SK-N-SH (cell line): ENCODE measurements at regions not wholly inside any gene's neighbourhood (a gene's known extent, or its start where the extent isn't known, plus 50 kb on each side); places are given as distances from the start of the nearest gene placed in this dataset.

ENCODE experiments used
- CTCF ChIA-PET: fragments of 300-600, 350-600 bp; formaldehyde crosslinking; extraction: SDS; loops from one replicate; lab custom pipeline; 2021; lab: Yijun Ruan, JAX
- POLR2A ChIA-PET: fragments of 350-600 bp; sonication (Branson Sonifier 250); formaldehyde crosslinking; extraction: SDS; loops from one replicate; lab custom pipeline; 2020; ENCODE audit warnings: antibody characterized with exemption, inconsistent platforms; lab: Yijun Ruan, JAX
- DNase-seq: peaks from one replicate; pipeline ENCODE4 v3.0.0; 2012
- H2AFZ ChIP-seq: fragments of 200-600 bp; sonication (generic); 2 replicates; pipeline ENCODE4 v1.8.1; 2016; ENCODE audit warnings: antibody characterized with exemption, mild to moderate bottlenecking, low read depth
- H3F3A ChIP-seq: fragments of 200-600 bp; sonication (generic); replicated peaks from 2 replicates; pipeline ENCODE3; 2016; ENCODE audit warnings: antibody characterized with exemption, mild to moderate bottlenecking; ENCODE audit not compliant: insufficient read depth
- H3K27ac ChIP-seq, 2 experiments: fragments of 200-500 bp in 1 of 2; fragments of 200-600 bp in 1 of 2; sonication (Bioruptor generic) in 1 of 2; sonication (generic), shearing (Covaris generic) in 1 of 2; 2 replicates each; pipeline versions ENCODE4 v1.5.1 to v1.6.1; 2014 to 2016; ENCODE audit warnings: low read depth in 2 of 2, inconsistent platforms in 1 of 2, low read length in 1 of 2, mild to moderate bottlenecking in 1 of 2, mixed read lengths in 1 of 2
- H3K27me3 ChIP-seq: fragments of 200-600 bp; sonication (generic), shearing (Covaris generic); 2 replicates; pipeline ENCODE4 v1.6.1; 2016; ENCODE audit warnings: mixed run types; ENCODE audit not compliant: insufficient read depth
- H3K36me3 ChIP-seq, 2 experiments: fragments of 200-500 bp in 1 of 2; fragments of 200-600 bp in 1 of 2; sonication (Bioruptor generic) in 1 of 2; sonication (generic) in 1 of 2; replicated peaks in 1 of 2; 2 replicates each; pipeline versions ENCODE3 to v1.5.1; 2014 to 2016; ENCODE audit warnings: low read length in 1 of 2, mild to moderate bottlenecking in 1 of 2; ENCODE audit not compliant: insufficient read depth in 2 of 2, control insufficient read depth in 1 of 2
- H3K4me1 ChIP-seq, 2 experiments: fragments of 200-500 bp in 1 of 2; fragments of 200-600 bp in 1 of 2; sonication (Bioruptor generic) in 1 of 2; sonication (generic), shearing (Covaris generic) in 1 of 2; 2 replicates each; pipeline versions ENCODE4 v1.5.1 to v1.6.1; 2014 to 2016; ENCODE audit warnings: low read depth in 1 of 2, low read length in 1 of 2, mixed run types in 1 of 2; ENCODE audit not compliant: insufficient read depth in 2 of 2, control insufficient read depth in 1 of 2
- H3K4me2 ChIP-seq: fragments of 200-600 bp; sonication (generic), shearing (Covaris generic); 2 replicates; pipeline ENCODE4 v1.6.1; 2017; ENCODE audit warnings: mixed run types
- H3K4me3 ChIP-seq, 2 experiments: fragments of 200-500 bp in 1 of 2; fragments of 200-600 bp in 1 of 2; sonication (Bioruptor generic) in 1 of 2; sonication (generic), shearing (Covaris generic) in 1 of 2; 2 replicates each; pipeline versions ENCODE4 v1.5.1 to v1.8.1; 2014 to 2016; ENCODE audit warnings: low read depth in 2 of 2, inconsistent platforms in 1 of 2, low read length in 1 of 2, mild to moderate bottlenecking in 1 of 2, mixed read lengths in 1 of 2, moderate library complexity in 1 of 2
- H3K79me2 ChIP-seq: fragments of 200-600 bp; sonication (generic); 2 replicates; pipeline ENCODE4 v1.8.1; 2017; ENCODE audit warnings: mild to moderate bottlenecking; ENCODE audit not compliant: insufficient read depth
- H3K9ac ChIP-seq: fragments of 200-600 bp; sonication (generic); 2 replicates; pipeline ENCODE4 v1.6.1; 2017; ENCODE audit warnings: mixed run types
- H3K9me2 ChIP-seq: fragments of 200-600 bp; sonication (generic); 2 replicates; pipeline ENCODE4 v1.6.1; 2017; ENCODE audit warnings: mixed run types
- H3K9me3 ChIP-seq: fragments of 200-600 bp; sonication (generic); 2 replicates; pipeline ENCODE4 v1.6.1; 2017; ENCODE audit warnings: mixed run types, mild to moderate bottlenecking, moderate library complexity
- H4K20me1 ChIP-seq: fragments of 200-600 bp; sonication (generic); 2 replicates; pipeline ENCODE4 v1.6.1; 2017; ENCODE audit warnings: mild to moderate bottlenecking, mixed run types; ENCODE audit not compliant: insufficient read depth
- EP300 ChIP-seq, 2 experiments: IDR thresholded peaks; 2 replicates each; pipeline versions ENCODE4 v1.4.0 to v1.6.1; 2012; ENCODE audit warnings: borderline replicate concordance in 1 of 2, low read depth in 1 of 2, low read length in 1 of 2
- EZH2phosphoT487 ChIP-seq: fragments of 200-600 bp; sonication (generic); IDR thresholded peaks from 2 replicates; pipeline ENCODE4 v1.6.1; 2017; ENCODE audit warnings: low read depth, mixed run types, mild to moderate bottlenecking, antibody characterized with exemption, moderate library complexity, borderline replicate concordance
- FOXM1 ChIP-seq: IDR thresholded peaks from 2 replicates; pipeline ENCODE4 v1.4.0; 2012; ENCODE audit warnings: low read depth, mild to moderate bottlenecking
- GATA2 ChIP-seq: sonication (generic); formaldehyde crosslinking; IDR thresholded peaks from 2 replicates; pipeline ENCODE4 v1.5.0; 2020; ENCODE audit warnings: mild to moderate bottlenecking, missing genetic modification reagents
- MEF2A ChIP-seq: IDR thresholded peaks from 2 replicates; pipeline ENCODE4 v1.4.0; 2012; ENCODE audit warnings: low read depth, borderline replicate concordance
- MXI1 ChIP-seq: IDR thresholded peaks from 2 replicates; pipeline ENCODE4 v1.6.1; 2012; ENCODE audit warnings: mild to moderate bottlenecking, low read depth, low read length, improper control_type of control experiment
- NFIC ChIP-seq: IDR thresholded peaks from 2 replicates; pipeline ENCODE4 v1.4.0; 2012; ENCODE audit warnings: borderline replicate concordance
- RFX5 ChIP-seq: IDR thresholded peaks from 2 replicates; pipeline ENCODE4 v1.6.1; 2012; ENCODE audit warnings: mild to moderate bottlenecking, improper control_type of control experiment, low read length
- SMC3 ChIP-seq: IDR thresholded peaks from 2 replicates; pipeline ENCODE4 v1.6.1; 2012; ENCODE audit warnings: low read depth, low read length, improper control_type of control experiment
- ZBTB33 ChIP-seq: IDR thresholded peaks from 2 replicates; pipeline ENCODE4 v1.4.0; 2012; ENCODE audit warnings: low read depth, borderline replicate concordance
- whole genome bisulfite sequencing: methylation state at CpG from one replicate; pipeline ENCODE4 v1.1.6; 2017; ENCODE audit warnings: low lambda C conversion rate; 5-methylcytosine and 5-hydroxymethylcytosine counted together
- TF ChIP-seq, protein P1 (sequence below): fragments of 200-600 bp; sonication (generic); IDR thresholded peaks from 2 replicates; pipeline ENCODE4 v1.6.1; 2017; ENCODE audit warnings: antibody characterized with exemption, mild to moderate bottlenecking, moderate library complexity
- TF ChIP-seq, protein P2 (sequence below): IDR thresholded peaks from 2 replicates; pipeline ENCODE4 v1.4.0; 2012; ENCODE audit warnings: low read depth, borderline replicate concordance
- TF ChIP-seq, protein P3 (sequence below): fragments of 150-350 bp; IDR thresholded peaks from 2 replicates; pipeline ENCODE4 v1.6.1; 2016; ENCODE audit warnings: mild to moderate bottlenecking, low read depth, low read length

DNA sequence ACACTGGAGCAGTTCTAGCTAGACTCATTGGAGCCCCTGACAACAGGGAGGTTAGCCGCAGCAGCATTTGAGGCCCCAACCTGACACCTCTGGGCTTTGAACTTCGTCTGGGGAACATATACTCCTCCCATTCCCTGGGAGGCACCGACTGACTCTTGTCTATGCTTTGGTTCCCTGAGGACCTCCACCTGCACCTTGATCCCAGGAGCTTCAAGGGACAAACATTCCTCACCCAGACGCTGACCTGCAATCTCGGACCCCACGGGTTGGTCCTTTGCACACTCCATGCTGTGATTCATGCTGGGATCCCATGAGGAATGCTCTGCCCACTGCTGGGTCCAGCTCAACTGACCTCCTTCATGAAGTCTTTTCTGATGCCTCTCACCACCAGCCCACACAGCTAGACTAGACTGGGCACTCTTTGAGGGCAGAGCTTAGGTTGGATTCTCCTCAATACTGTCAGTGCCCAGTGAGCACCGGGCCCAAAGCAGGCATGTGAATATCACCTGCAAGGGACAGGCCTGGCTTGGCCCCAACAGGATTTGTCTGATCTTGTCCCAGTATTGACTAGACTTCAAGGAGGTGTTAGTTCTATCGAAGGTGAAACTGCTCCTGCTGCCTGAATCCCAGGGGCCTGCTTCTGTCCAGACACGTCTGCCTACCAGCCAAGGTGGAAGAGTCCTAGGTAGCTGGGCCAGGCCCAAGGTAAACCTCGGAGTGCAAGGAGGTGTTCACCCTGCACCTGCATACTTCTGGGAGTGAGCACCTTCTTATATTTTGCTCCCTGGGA, 51.8 kb upstream of the ZBTB43 start (continued):
- TF ChIP-seq, protein P1, sequence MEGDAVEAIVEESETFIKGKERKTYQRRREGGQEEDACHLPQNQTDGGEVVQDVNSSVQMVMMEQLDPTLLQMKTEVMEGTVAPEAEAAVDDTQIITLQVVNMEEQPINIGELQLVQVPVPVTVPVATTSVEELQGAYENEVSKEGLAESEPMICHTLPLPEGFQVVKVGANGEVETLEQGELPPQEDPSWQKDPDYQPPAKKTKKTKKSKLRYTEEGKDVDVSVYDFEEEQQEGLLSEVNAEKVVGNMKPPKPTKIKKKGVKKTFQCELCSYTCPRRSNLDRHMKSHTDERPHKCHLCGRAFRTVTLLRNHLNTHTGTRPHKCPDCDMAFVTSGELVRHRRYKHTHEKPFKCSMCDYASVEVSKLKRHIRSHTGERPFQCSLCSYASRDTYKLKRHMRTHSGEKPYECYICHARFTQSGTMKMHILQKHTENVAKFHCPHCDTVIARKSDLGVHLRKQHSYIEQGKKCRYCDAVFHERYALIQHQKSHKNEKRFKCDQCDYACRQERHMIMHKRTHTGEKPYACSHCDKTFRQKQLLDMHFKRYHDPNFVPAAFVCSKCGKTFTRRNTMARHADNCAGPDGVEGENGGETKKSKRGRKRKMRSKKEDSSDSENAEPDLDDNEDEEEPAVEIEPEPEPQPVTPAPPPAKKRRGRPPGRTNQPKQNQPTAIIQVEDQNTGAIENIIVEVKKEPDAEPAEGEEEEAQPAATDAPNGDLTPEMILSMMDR: no peak
- TF ChIP-seq MEF2A: no peak

DNA sequence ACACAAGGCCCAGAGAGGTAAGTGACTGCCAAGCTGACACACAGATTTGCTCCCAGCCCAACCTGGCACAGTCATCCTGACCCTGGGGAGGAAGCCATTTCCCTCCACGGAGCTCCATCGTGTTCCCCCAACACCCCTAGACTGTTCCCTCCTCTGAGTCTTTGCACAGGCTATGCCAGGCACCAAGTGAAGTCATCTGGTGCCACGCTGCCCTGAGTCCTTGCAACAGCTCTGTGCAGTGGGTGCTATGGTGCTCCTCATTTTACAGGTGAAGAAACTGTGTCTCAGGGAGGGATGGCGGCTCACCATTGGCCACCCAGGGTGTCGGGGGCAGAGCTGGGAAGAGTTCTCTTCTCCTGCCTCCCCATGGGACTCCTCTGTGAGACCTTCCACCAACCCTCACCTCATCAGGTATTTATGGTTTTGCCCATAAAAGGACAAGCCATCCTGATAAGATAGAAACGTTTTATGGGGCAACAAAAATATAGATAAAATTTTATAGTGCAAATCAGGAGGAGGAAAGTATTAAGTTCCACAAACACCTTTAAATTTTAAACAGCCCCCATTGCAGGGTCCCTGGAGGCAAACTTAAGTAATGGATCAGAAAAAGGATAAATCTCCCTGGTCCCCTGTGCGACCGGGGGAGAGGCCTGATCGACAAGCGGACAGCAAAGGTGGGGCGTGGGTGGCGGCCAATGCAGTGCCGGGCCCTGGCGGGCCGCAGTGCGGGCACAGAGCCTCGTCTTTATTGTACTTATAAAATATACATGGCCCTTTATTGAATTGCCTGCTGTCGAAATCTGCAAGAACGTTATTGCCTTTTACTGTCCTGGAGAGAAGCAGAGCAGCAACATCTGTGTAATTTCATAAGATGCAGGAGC, 50.2 kb upstream of the ZBTB43 start:
- Histone ChIP-seq H2AFZ (no peak overlapping the region), H3K36me3 (no peaks in the 10 kb centered on the region), H3K4me1 (no peaks in the 10 kb centered on the region), H3K4me2 (no peak overlapping the region), H3K27ac (no peak overlapping the region), H3K27me3 (peaks cover 13% of the 10 kb centered on the region), H3F3A (no peaks in the 10 kb centered on the region), H3K9me3 (no peaks in the 10 kb centered on the region), H3K9ac (no peak overlapping the region), H4K20me1 (no peaks in the 10 kb centered on the region), H3K79me2 (no peaks in the 10 kb centered on the region), H3K4me3 (no peak overlapping the region), H3K9me2 (no peaks in the 10 kb centered on the region)
- ChIA-PET POLR2A (no interaction called here), CTCF (interaction anchor here (3.0 kb wide), 1 partner anchor 26 kb away, joined by 11 read pairs; no protein-coding TSS in a partner anchor)
- DNase-seq: no peak
- 52% methylated on average over 19 of the region's 19 CpGs for whole genome bisulfite sequencing
- TF ChIP-seq NFIC (no peak), RFX5 (no peak), ZBTB33 (no peak), FOXM1 (no peak), SMC3 (no peak), GATA2 (CRISPR knock-in tag) (no peak), EP300 (IDR thresholded peaks at IDR 0.05; ENCODE audit: borderline replicate concordance in 1 of 2, low read depth in 1 of 2, low read length in 1 of 2) (no peak), MXI1 (no peak), MEF2A (no peak), EZH2phosphoT487 (no peak)
- TF ChIP-seq, protein P2, sequence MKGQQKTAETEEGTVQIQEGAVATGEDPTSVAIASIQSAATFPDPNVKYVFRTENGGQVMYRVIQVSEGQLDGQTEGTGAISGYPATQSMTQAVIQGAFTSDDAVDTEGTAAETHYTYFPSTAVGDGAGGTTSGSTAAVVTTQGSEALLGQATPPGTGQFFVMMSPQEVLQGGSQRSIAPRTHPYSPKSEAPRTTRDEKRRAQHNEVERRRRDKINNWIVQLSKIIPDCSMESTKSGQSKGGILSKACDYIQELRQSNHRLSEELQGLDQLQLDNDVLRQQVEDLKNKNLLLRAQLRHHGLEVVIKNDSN: no peak
- TF ChIP-seq, protein P3, sequence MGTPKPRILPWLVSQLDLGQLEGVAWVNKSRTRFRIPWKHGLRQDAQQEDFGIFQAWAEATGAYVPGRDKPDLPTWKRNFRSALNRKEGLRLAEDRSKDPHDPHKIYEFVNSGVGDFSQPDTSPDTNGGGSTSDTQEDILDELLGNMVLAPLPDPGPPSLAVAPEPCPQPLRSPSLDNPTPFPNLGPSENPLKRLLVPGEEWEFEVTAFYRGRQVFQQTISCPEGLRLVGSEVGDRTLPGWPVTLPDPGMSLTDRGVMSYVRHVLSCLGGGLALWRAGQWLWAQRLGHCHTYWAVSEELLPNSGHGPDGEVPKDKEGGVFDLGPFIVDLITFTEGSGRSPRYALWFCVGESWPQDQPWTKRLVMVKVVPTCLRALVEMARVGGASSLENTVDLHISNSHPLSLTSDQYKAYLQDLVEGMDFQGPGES: no peak
